ENCODE measurements at regions not wholly inside any gene's neighbourhood (a gene's known extent, or its start where the extent isn't known, plus 50 kb on each side); places are given as distances from the start of the nearest gene placed in this dataset.

GRCh38 chr16:65938083-65938482, 428.4 kb upstream of the CDH5 start:
- no peak for DNase-seq
- TF ChIP-seq CTCF (IDR thresholded peaks at IDR 0.05): no peak
- WGBS, 2 donors: 76 to 82% methylated on average over 1 of the region's 1 CpG
- ATAC-seq: no peak
- Histone ChIP-seq H3K27me3 (peaks cover 0 to 3% (median 0%) of the 10 kb centered on the region in 7 donors), H3K4me1 (no peaks in the 10 kb centered on the region), H3K36me3 (no peaks in the 10 kb centered on the region), H3K4me3 (no peak overlapping the region), H3K9me3 (no peaks in the 10 kb centered on the region), H3K27ac (no peak overlapping the region)
- intact Hi-C loops (cut with DNase I): loop anchor here in 1 of 10 donors (10.0 kb wide), 1 partner anchor 157 kb away; no protein-coding TSS in a partner anchor

GRCh38 chr16:65937455-65937854, 429.0 kb upstream of the CDH5 start:
- Histone ChIP-seq H3K9me3 (no peaks in the 10 kb centered on the region), H3K4me1 (no peaks in the 10 kb centered on the region), H3K27ac (no peak overlapping the region), H3K4me3 (no peak overlapping the region), H3K36me3 (no peaks in the 10 kb centered on the region), H3K27me3 (peaks cover 0 to 3% (median 0%) of the 10 kb centered on the region in 7 donors)
- TF ChIP-seq CTCF (IDR thresholded peaks at IDR 0.05): no peak
- intact Hi-C loops (cut with DNase I): loop anchor here in 1 of 10 donors (10.0 kb wide), 1 partner anchor 157 kb away; no protein-coding TSS in a partner anchor
- no peak for ATAC-seq
- WGBS, 2 donors: 72 to 88% methylated on average over 1 of the region's 1 CpG
- DNase-seq: no peak

GRCh38 chr16:65936096-65936495, 430.4 kb upstream of the CDH5 start:
- TF ChIP-seq CTCF (IDR thresholded peaks at IDR 0.05): no peak
- no peak overlapping the region for H3K27ac ChIP-seq
- H3K4me1 ChIP-seq: no peaks in the 10 kb centered on the region
- peaks cover 0 to 3% (median 0%) of the 10 kb centered on the region in 7 donors for H3K27me3 ChIP-seq
- no peaks in the 10 kb centered on the region for H3K36me3 ChIP-seq
- ATAC-seq (no peak), DNase-seq (no peak)
- intact Hi-C loops (cut with DNase I): loop anchor here in 1 of 10 donors (10.0 kb wide), 1 partner anchor 159 kb away; no protein-coding TSS in a partner anchor
- H3K4me3 ChIP-seq: no peak overlapping the region
- WGBS, 2 donors: 80 to 93% methylated on average over 2 of the region's 2 CpGs
- no peaks in the 10 kb centered on the region for H3K9me3 ChIP-seq

GRCh38 chr16:65934443-65934842, 432.0 kb upstream of the CDH5 start:
- intact Hi-C loops (cut with DNase I): loop anchor here in 1 of 10 donors (10.0 kb wide), 1 partner anchor 160 kb away; no protein-coding TSS in a partner anchor
- no peak for ATAC-seq
- no peaks in the 10 kb centered on the region for H3K36me3 ChIP-seq
- no peak for DNase-seq
- peaks cover 0 to 3% (median 0%) of the 10 kb centered on the region in 7 donors for H3K27me3 ChIP-seq
- H3K9me3 ChIP-seq: peaks cover 0 to 8% (median 0%) of the 10 kb centered on the region in 11 donors
- WGBS, 2 donors: 92 to 99% methylated on average over 3 of the region's 3 CpGs
- TF ChIP-seq CTCF (IDR thresholded peaks at IDR 0.05): no peak
- H3K27ac ChIP-seq: no peak overlapping the region
- H3K4me1 ChIP-seq: no peaks in the 10 kb centered on the region
- no peak overlapping the region for H3K4me3 ChIP-seq
